GM18520 (cell line): ENCODE measurements at regions not wholly inside any gene's neighbourhood (a gene's known extent, or its start where the extent isn't known, plus 50 kb on each side); places are given as distances from the start of the nearest gene placed in this dataset.
"Not testable (repeated sequence)": the region's sequence is repeated elsewhere in the genome, so short reads cannot be mapped to it uniquely, and the experiment has no call there.

Experiments
- ATAC-seq: cut with Tn5 transposase; IDR thresholded peaks from one replicate; pipeline ENCODE4 v1.9.1; 2021; ENCODE audit not compliant: unreplicated experiment

GRCh38 chr13:65965501-65965900 is 1264.6 kb downstream of the PCDH9 start:
- no peak for ATAC-seq

DNA sequence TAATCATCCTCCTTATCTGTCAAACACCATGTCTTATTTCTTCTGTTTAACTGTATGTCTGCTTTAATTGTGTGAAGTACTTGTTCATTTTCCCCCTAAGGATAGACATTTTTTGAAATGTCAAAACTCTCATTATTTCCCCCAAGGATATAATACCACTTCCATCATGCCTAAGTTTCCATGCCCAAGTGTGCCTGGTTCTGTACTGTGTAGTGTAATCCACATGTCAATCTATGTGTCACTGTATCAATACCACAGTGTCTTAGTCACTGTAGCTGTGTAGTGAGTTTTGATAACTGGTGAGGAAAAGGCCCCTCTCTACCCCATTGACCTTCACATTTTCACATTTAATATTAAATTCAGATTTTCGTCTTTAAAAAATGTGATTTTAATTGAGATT is 1265.5 kb downstream of the PCDH9 start:
- ATAC-seq = no peak

GRCh38 chr13:65959305-65959704 is 1270.8 kb downstream of the PCDH9 start:
- no peak for ATAC-seq

DNA sequence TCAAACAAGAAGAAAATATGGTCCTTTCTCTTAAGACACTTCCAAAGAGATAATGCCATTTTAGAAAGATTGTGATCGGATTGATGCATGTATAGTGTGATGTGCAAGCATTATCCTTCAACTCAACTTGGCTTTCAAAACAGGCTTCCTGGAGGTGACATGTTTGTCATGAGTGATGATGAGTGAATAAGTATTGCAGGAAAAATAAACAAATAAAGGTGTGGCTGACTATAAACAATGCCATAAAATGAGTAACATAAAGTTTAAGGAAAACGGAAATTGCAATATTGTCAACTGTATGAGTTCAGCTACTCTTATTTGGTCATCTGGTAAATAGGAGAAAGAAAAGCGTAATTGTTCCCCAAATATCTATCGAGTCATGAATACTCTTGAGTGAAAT is 1283.7 kb downstream of the PCDH9 start:
- no peak for ATAC-seq

DNA sequence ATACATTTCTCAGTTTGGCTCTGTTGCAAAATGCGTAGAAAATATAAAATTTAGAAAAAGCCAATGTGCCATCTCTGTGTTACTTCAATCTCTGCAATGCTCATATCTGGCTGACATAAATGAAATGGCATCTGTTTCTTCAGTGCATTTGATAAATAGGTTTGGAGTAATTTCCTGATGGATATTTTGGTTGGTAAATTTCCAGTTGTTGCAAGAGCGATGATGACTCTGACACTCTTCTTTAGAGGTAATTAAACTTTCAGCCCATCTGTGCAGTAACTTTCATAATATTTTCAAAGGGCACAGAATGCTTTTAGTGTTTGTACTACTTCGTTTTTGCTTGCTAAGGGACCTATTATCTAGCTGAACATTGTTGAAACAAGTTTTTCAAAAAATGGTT is 1286.4 kb downstream of the PCDH9 start:
- no peak for ATAC-seq

- ATAC-seq = no peak
Observed at GRCh38 chr13:65943024-65943423, 1287.1 kb downstream of the PCDH9 start.

GRCh38 chr13:65940720-65941119 is 1289.4 kb downstream of the PCDH9 start:
- no peak for ATAC-seq

DNA sequence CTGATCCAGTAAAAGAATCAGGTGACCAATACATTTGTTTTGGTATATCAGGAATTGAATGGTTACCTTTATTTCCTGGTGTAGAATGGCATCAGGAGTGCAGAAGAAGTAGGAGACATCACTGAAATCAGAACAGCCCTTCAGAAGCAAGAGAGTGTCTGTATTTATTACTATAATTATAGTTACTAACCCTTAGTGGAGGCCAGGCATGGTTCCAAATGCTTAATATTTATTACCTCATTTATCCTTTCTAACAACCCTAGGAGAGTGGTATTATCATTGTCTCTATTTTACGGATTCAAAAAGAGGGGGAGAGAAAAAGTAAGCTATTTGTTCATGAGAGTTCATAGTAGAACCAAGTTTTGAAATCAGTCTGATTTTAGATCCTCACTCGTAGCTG is 1292.9 kb downstream of the PCDH9 start:
- no peak for ATAC-seq

DNA sequence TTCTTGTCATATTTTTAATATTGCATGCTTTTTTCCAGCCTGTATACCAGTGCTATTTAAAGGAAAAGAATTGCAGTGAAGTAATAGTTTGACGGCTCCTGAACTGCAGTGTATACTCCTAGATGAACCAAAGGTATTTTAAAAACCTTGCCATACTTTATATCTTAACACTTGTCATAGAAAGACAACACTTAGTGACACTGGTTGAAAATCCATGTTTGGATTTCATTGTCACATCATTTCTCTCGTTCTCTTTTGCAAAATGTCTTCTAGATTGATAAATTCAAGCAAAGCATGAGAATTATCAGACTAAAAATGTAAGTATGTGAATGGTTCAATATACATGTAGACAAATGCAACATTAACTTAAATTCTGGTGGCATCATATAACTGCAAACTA is 1293.9 kb downstream of the PCDH9 start:
- no peak for ATAC-seq

DNA sequence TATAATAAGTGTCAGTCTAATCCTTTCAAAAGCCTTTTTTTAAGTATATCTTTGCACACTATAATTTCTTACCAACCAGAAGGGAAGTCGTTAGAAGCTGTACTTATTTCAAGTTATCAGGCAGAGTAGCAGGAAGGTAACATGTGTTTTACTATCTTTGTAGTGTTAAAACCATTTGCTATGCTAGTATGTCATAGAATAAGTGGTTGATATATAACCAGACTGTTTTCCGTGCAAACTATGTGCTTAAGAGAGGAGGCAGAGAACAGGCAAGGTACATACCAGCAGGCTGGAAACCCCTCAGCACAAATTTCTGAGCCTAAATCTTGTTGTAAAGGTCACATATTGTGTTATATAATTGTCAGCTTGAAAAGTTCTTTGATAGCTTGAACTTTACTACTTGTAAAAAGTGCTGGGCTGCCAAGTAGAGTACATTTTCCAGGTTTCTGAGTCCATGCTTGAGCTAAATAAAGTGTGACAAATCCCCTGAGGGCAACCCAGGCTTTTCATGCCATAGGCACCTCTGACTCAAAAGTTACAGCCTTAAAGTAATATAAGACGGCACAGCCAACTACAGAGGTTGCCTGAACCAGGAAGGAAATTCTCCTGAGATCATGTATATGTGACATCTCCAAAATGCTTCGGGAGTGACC is 1297.4 kb downstream of the PCDH9 start:
- no peak for ATAC-seq

DNA sequence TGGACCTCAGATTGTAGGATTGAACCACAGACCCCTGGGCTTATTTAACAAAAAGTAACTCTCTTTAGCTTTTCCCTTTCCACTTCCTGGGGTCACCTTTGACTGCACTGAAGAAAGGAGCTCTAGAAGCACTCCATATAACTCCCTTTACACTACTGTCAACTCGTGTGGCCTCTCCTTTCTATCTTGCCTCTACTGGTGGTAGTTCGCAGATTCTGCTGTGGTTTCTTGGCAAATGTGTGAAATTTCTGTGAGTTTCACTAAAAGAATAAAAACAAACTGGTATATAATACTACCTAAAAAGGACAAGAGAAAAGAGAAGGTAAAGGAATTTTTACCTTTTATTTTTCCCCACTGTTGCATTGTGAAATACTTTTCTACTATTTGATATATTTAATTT is 1298.1 kb downstream of the PCDH9 start:
- no peak for ATAC-seq

- ATAC-seq = no peak
Observed at GRCh38 chr13:65929436-65929835, 1300.7 kb downstream of the PCDH9 start.

GRCh38 chr13:65926750-65927171 is 1303.4 kb downstream of the PCDH9 start:
- ATAC-seq = peak; percentile 53

DNA sequence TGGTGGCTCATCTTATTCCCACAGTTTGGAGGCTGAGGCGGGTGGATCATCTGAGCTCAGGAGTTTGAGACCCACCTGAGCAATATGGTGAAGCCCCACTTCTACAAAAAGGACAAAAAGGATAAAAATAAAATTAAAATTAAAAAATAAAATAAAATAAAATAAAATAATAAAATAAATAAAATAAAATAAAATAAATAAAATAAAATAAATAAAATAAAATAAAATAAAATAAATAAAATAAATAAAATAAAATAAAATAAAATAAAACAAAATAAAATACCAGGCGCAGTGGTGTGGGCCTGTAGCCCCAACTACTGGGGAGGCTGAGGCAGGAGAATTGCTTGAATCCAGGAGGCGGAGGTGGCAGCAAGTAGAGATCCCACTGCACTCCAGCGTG is 1307.3 kb downstream of the PCDH9 start:
- ATAC-seq = not testable (repeated sequence)

DNA sequence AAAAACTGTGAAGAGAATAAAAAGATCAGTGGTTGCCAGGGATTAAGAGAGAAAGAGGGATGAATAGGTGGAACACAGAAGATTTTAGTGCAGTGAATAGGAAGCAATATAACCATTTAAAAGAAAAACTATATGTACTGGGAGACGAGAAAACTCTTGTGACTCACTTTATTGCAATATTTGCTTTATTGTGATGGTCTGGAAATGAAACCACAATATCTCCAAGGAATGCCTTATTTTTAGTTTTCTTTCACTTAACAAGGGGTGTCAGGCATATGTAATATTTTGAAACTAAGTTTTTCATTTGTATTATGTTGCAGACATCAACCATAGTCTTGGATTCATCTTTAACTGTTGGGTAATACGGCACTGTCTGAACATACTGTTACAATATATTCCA is 1308.2 kb downstream of the PCDH9 start:
- no peak for ATAC-seq

- no peak for ATAC-seq
Observed at GRCh38 chr13:65917731-65918130, 1312.4 kb downstream of the PCDH9 start.

DNA sequence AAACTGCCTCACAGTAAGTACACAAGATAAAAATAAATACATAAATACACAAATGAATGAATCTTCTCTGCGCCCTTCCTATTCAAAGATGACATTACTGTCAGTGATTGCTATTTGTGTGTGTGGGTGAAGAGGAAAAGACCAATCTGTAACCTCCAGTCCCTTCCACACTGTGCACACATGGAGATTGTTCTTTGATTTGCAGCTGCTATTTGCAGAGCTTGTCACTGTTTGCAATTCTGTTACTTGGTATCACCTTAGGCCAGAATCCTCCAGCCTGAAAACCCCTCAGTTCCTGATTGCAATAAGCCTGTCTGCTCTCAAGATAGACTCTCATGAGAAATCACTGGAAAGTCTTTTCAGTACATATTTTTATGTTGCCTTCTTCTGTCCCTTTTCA is 1314.9 kb downstream of the PCDH9 start:
- no peak for ATAC-seq

DNA sequence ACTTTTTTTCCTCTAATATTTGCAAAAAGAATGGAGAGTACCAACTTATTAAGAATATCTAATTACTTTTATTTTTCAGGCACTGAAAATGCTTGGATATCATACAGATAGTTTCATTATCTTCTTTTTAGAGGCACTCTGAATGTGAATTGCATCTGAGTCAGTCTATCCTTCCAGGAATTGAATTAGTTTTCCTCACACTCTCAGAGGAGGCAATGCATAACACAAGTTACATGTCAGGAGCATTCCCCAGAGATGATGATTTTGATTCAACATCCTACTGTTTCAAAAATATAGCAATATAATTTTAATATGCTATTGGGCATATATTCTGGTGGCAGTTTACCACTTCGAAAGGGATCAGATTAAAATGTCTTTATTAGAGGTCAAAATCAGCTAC is 1315.4 kb downstream of the PCDH9 start:
- ATAC-seq = no peak

DNA sequence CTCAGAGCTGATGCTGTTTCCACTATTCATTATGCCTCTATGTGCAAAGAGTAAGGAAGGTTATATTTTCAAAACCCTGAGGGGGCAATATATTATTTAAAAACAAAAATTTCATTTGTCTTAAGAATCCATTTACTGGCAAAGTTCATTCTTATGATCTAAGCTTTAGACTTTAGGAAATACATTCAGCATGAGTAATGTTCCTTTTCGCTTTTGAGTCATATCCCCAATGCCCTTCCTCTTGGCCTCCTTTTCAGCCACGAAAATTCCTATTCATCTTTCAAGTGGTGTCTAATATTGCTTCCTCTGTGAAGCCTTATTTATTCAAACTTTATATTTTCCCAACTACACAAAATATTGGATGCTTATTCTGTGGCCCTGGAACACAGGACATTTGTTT is 1317.0 kb downstream of the PCDH9 start:
- ATAC-seq = no peak

DNA sequence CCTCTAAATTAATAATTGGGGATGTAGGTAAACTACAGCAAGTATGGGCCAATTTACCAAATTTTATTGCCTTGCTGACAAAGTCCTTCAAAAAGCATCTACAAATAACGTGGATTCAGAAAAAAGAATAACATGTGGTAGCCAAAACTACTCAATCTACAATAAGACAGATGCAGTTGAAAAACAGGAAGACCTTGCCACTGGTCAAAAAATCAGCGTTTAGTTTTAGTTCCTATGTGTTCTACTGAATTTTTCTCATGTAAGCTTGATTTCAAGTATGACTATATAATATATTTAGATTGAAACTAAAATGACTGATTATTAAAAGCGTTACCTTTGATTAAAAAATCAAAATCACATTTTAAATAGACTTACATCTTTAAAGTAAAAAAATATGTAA is 1317.6 kb downstream of the PCDH9 start:
- ATAC-seq = no peak

DNA sequence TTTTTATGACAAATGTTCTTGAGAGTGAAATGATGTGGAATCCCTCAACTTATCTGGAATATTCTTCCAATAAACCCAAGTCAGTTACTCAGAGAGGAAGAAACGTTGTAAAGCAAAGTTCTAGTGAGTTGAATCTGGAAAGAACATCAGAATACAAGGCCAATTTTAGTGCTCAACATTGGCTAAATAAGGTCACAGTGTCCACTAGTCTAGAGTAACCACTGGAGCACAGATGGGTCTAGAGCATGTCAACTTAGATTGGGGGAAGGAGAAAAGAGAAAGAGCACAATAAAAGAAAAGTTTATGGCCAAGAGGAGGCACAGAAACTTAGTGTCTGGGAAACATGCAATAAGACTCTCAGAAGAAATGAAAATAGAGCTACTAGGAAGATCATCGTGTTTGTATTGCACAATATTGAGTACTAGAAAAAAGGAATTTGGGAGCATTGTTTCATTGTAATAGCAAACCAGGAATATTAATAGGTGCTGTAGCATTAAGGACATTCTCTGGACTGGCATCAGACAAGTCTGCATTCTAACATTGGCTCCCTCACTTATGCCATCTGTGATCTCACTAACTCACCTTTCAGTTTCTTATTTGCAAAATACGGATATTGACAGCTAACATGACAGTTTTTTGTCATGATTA is 1318.5 kb downstream of the PCDH9 start:
- ATAC-seq = no peak

DNA sequence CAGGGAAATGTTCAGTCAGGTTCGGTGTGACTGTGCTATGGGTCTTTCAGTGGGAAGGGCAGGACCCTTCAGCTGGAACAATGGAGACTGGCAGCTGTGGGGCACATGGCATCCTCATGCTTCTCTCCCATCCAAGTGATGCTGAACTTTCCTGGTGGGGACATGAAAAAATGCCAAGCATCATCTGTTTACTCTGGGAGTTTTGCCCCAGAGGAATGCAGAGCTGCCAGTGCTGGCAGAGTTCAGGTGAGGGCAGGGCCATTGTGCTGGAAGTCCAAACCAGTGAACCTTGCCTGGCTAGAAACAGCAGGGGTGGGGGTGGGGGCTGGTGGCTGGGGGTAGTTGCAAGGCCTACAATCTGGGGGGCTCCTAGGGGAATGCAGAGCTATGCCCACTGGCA is 1320.6 kb downstream of the PCDH9 start:
- no peak for ATAC-seq
